HG03064 (cell line): ENCODE measurements at regions not wholly inside any gene's neighbourhood (a gene's known extent, or its start where the extent isn't known, plus 50 kb on each side); places are given as distances from the start of the nearest gene placed in this dataset.
"Not testable (repeated sequence)": the region's sequence is repeated elsewhere in the genome, so short reads cannot be mapped to it uniquely, and the experiment has no call there.

Experiments used
- ATAC-seq: cut with Tn5 transposase; IDR thresholded peaks from one replicate; pipeline ENCODE4 v1.9.1; 2021; ENCODE audit warnings: low read depth; ENCODE audit not compliant: unreplicated experiment

DNA sequence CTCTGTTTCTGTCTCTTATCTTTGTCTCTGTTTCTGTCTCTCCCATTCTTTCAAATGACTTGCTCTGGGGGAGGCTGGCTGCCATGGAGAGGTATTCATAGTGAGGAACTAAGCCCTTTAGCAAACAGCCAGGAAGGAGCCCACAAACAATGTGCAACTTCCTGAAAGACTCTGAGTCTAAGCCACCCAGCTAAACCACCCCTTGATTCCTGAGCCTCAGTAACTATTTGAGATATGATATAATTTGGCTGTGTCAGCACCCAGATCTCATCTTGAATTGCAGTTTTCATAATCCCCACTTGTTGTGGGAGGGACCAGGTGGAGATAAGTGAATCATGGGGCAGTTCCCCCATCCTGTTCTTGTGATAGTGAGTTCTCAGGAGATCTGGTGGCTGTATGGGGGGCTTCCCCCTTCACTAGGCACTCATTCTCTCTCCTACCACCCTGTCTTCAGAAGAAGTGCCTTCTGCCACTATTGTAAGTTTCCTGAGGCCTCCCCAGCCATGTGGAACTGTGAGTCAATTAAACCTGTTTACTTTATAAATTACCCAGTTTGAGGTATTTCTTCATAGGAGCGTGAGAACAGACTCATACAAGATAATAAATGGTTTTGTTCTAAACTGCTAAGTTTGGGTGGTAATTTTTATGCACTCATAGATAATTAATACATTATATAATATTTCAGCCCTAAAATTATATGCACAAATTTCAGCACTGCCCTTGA lies 121.2 kb upstream of the FOXP2 start:
- no peak for ATAC-seq

GRCh38 chr7:114279901-114280300 lies 134.7 kb upstream of the FOXP2 start:
- no peak for ATAC-seq

- ATAC-seq: no peak
Observed at GRCh38 chr7:114273218-114273617, 141.4 kb upstream of the FOXP2 start.

DNA sequence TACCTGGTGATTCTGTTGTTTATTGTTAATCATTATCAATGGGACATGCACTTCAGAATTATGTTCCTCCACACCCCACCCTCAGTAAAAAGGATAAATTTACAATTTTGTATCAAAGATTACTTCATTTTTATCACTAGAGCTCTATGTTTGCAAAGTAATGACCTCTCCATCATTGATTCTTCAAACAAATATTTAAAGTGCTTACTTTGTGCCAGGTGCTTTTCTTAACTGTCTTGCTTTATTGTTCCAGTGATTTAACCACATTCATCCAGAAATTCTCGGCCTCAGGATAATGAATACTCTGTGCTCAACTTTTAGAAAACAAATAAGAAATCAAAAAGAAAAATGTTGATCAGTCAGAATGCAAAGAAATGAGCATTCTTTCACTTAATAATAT lies 144.9 kb upstream of the FOXP2 start:
- ATAC-seq: no peak

DNA sequence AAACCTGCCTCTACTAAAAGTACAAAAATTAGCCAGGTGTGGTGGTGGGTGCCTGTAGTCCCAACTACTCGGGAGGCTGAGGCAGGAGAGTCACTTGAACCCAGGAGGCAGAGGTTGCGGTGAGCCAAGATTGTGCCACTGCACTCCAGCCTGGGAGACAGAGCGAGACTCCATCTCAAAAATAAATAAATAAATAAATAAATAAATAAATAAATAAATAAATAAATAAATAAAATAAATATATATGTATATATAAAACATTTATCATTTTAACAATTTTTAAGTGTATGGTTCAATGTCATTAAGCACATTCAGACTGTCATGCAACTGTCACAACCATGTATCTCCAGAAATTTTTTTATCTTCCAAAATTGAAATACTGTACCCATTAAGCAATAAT lies 147.1 kb upstream of the FOXP2 start:
- not testable (repeated sequence) for ATAC-seq

DNA sequence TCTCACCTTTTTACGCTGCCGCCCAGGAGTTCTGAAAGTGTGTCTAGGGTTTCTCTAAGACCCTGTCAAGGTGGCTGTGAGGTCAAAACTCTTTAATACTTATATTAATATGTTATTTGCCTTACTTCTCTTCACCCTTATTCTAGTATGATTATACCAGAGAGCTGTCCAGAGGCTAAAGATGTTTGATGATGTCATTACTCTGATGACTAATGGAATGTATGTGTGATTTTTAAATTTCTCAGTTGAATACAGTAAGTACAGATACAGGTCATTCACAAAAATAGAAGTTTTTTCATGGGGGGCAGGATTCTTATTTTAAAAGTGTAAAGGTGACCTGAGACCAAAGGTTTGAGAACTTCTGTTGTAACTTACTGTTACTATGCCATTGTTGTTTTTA lies 150.6 kb upstream of the FOXP2 start:
- ATAC-seq: no peak

- ATAC-seq: no peak
Observed at GRCh38 chr7:114263219-114263618, 151.4 kb upstream of the FOXP2 start.

DNA sequence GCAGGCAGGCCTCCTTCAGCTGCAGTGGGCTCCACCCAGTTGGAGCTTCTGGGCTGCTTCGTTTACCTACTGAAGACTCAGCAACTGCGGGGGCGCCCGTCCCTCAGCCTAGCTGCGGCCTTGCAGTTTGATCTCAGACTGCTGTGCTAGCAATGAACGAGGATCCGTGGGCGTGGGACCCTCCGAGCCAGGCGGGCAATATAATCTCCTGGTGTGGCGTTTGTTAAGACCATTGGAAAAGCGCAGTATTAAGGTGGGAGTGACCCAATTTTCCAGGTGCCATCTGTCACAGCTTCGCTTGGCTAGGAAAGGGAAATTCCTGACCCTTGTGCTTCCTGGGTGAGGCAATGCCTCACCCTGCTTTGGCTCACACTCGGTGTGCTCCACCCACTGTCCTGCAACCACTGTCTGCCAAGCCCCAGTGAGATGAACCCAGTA lies 159.2 kb upstream of the FOXP2 start:
- no peak for ATAC-seq

- no peak for ATAC-seq
Observed at GRCh38 chr7:114243646-114244045, 171.0 kb upstream of the FOXP2 start.

GRCh38 chr7:114242992-114243507 lies 171.6 kb upstream of the FOXP2 start:
- no peak for ATAC-seq

GRCh38 chr7:114229246-114229645 lies 185.4 kb upstream of the FOXP2 start:
- no peak for ATAC-seq

GRCh38 chr7:114225784-114226183 lies 188.8 kb upstream of the FOXP2 start:
- no peak for ATAC-seq

- no peak for ATAC-seq
Observed at GRCh38 chr7:114218283-114218682, 196.3 kb upstream of the FOXP2 start.

DNA sequence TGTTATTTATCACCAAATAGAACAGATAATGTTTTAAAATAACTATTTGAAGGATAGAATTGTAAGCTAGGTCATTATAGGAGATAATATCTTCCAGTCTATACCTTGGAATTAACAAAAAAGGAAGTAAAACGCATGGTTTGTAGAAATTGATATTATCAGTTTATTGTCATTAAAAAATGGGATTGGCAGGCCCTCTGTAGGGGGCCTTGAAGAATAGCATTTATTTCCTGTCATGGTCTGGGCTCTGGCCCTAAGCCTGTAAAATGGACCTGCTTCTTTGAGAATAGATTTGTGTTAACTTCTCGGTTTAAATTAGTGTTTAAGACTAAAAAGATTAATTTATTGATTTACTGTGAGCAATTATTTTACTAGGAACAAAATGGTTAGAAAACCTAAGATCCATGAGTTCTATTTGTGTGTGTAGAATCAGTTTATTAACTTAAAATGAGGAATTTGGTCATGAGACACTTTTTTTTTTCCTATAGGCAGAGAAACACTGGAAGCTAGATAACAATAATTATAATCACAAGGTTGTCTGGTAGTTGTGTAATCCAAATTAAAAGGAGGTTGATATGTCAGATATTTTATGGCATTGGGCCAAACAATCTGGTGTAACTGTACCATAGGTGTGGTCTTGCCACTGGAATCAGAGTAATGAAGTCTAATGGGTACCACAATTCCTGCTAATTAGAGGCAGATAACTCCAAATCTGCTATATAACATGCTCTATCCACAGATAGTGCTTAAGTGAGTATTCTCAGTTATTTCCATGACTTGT lies 197.4 kb upstream of the FOXP2 start:
- no peak for ATAC-seq

- no peak for ATAC-seq
Observed at GRCh38 chr7:114214466-114214865, 200.1 kb upstream of the FOXP2 start.

DNA sequence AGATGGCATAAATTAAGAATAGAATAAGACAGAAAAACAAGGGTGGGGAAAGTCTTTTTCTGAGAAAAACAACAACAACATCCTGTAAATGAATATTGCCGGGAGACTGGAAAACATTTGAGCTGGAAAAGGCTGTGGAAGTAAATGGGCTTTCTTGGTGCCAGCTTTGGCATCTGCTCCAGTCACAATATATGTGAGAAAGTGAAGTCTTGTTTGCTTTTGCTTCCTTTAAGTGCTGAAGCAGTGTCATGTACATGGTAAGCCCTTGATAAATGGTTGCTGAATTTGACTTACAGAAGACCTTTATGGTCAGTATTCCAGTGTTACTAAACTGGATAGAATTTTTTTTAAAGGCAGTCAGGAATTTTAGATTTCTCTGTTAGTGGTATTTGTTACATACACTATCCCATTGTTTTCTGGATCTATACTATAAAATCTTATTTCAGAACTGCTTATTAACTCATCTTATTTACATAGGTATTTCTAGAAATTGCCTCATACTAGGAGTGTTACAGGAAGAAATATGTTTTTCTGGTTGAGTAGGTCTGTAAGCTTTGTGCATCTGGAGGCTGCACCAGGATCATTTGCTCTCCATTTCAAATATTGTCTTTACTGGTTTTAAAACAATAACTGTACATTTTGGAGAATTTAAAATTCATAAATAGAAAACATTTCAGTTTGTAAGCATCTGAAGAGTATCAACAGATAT lies 201.7 kb upstream of the FOXP2 start:
- ATAC-seq: no peak

GRCh38 chr7:114209968-114210367 lies 204.6 kb upstream of the FOXP2 start:
- no peak for ATAC-seq

GRCh38 chr7:114206688-114207087 lies 207.9 kb upstream of the FOXP2 start:
- ATAC-seq: no peak

DNA sequence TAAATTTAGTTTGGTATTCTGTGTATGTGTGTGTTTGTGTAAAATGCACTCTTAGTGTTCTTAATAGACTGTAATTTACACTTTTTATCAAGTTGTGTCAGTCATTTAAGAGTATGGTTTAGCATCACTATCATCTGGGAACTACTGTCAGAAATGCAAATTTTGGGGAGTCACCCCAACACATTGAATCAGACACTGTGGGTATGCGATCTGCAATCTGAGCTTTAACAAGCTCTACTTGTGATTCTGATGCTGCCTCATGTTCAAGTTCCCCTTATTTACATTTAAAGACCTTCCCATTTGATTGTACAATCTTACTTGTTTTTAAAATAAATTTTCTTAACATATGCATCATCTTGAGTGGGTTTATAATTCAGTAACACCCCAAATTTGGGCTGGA lies 218.1 kb upstream of the FOXP2 start:
- ATAC-seq: no peak

DNA sequence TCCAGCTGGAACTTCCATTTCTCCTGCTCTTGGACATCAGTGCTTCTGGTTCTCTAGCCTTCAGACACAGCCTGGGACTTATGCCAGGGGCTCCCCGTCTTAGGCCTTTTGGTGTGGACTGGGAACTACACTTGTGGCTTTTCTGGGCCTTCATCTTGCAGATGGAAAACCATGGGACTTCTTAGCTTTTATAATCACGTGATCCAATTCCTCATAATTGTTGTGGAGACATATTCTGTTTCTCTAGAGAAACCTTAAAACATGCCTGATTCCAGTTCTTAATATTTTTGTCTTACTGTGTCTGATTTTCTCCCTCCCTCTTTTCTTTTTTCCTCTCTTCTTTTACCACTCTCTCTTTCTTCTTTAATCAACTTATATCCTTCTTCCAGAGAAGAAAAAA lies 224.2 kb upstream of the FOXP2 start:
- ATAC-seq: no peak
